Retina (tissue), 1 donor: ENCODE measurements at regions not wholly inside any gene's neighbourhood (a gene's known extent, or its start where the extent isn't known, plus 50 kb on each side); places are given as distances from the start of the nearest gene placed in this dataset.
"Not testable (repeated sequence)": the region's sequence is repeated elsewhere in the genome, so short reads cannot be mapped to it uniquely, and the experiment has no call there.

Experiments
- DNase-seq: peaks from one replicate; pipeline ENCODE4 v3.0.0-alpha.2; 2016

DNA sequence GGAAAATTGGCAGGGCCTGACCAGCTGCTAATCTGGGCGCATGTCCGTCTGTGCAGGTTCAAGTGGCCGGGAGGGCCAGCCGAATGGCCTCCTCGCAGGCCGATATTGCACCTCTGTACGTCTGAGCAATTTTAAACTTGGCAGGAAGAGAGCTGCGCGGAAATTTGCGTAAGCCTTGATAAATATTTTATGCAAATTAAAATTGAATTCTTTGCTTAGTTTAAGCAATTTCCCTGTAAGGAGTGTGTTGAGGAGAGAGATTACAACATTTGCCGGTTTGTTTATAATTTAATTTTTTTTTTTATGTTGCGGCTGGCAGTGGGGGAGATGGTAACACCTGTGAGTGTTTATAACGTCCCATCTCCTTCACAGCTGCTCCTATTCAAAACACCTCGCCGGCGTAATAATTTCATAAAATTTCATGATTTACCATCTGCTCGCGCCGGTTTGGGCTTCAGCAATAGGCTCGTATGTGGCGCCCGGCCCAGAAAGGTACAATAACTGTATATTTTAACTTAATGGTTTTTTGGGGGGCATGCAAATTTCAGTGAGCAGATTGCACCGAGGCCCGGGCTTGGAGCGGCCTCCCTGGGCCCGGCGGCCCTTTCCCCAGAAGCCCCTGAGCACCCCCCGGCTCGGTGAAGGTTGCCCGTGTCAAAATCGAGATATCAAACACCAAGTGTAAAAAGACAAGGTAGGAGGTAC is 269.4 kb upstream of the MVB12B start:
- no peak for DNase-seq

DNA sequence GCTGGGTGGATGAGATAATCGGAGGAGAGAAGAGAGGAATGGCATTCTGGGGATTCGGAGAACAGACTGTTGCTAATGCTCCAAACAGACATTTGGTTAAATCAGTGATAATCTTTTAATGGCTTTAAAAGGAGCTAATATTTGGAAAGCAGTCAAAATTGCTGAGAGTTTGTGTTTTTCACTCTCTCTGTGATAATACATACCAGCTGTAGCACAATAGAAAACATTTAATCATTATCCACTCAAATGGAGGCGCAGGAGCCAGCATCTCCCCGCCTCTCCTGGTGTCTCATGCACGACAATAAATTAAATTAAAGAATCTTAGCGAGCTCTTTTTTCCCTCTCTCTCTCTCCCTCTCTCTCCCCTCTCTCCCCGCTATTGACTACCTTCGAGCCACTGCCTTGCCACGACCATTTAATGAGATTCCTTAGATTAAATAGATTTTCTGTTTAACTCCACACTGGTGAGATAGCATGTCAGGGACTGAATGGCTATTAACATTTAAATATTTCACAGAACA is 268.6 kb upstream of the MVB12B start:
- DNase-seq, result no peak

- DNase-seq, result no peak
Measured at GRCh38 chr9:126058591-126058990, 268.0 kb upstream of the MVB12B start.

- DNase-seq, result no peak
Measured at GRCh38 chr9:126061575-126061974, 265.1 kb upstream of the MVB12B start.

DNA sequence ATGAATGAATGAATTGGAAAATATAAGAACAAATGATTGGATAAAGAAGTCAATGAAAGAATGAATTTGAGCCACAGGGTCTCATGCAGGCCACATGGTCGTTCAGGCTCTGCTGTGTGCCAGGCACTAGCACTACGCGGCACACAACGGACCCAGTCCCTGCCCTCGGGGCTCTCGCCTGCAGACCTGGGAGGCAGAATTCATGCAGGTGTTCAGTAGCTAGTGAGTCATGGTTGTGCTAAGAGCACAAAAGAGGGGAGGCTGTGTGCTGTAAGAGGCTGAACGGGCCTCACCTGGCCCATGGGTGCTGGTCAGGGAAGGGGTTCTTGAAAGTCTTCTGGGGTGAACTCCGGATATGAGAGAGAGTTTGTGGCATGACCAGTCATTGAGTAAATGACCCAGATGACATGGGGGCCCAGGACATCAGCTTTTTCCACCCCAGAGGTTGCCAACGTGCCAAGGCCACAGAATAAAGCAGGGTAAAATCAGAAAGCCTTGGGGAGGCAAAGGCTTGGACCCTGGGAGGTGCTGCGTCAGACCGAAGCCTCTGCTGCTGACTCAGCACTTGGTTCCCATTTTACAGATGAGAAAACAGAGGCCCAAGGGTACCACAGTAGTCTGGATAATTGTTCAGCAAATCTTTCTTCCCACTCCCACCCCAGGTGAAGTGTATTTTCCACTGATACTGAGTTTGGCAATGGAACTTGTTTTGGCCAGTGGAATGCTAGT is 264.3 kb upstream of the MVB12B start:
- no peak for DNase-seq

- no peak for DNase-seq
Measured at GRCh38 chr9:126063326-126063725, 263.3 kb upstream of the MVB12B start.

- DNase-seq, result no peak
Measured at GRCh38 chr9:126066131-126066530, 260.5 kb upstream of the MVB12B start.

- DNase-seq, result no peak
Measured at GRCh38 chr9:126067031-126067734, 259.4 kb upstream of the MVB12B start.

- DNase-seq, result no peak
Measured at GRCh38 chr9:126068534-126069230, 257.9 kb upstream of the MVB12B start.

DNA sequence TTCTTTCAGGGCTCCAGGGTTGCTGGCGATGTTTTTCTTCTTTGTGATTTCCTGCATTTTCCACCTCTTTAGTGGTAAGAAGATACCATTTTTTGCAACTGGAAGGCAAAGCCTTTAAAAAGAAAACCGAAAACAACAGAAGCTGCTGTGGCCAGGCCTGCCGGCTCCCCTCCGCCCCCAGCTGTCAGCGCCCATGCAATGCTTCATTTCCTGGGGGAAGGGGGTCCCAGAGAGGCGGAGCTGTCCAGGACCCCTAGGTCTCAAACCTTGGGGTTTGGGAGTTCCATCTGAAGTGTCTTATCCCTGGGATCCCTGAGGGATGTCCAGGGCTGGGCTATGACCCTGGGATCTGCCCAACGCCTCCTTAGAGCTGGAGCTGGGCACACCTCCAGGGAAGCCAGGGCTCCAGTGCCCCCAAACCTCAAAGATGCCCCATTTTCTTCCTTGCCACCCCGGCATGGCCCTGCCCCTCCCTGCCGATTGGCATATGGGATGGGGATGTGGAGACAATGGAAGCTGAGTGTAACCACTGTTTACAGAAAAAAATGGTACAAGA is 257.2 kb upstream of the MVB12B start:
- DNase-seq, result no peak

- no peak for DNase-seq
Measured at GRCh38 chr9:126070058-126070655, 256.5 kb upstream of the MVB12B start.

- no peak for DNase-seq
Measured at GRCh38 chr9:126071076-126071750, 255.4 kb upstream of the MVB12B start.

GRCh38 chr9:126077656-126078055 is 249.0 kb upstream of the MVB12B start:
- not testable (repeated sequence) for DNase-seq

GRCh38 chr9:126080641-126081040 is 246.0 kb upstream of the MVB12B start:
- DNase-seq, result no peak

DNA sequence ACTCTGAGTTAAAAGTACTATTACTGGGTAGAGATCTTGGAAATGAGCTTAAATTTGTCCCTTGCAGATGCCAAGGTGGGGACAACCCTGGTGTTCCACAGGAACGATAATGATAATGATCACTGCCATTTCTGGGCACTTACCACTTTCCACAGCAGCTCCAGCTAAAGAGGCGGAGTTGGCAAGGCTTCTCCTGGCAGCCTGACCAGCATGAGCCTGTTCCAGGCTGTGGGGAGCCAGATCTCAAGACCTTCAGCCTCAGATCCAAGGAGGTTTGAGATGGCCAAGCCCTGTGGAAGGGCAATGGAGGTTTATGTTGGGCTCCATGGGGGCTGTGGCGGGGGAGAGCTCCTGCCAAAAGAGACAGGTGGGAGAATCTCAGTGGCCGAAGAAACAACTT is 244.9 kb upstream of the MVB12B start:
- DNase-seq, result no peak

- no peak for DNase-seq
Measured at GRCh38 chr9:126084008-126084407, 242.6 kb upstream of the MVB12B start.

GRCh38 chr9:126084696-126085095 is 241.9 kb upstream of the MVB12B start:
- DNase-seq, result no peak

DNA sequence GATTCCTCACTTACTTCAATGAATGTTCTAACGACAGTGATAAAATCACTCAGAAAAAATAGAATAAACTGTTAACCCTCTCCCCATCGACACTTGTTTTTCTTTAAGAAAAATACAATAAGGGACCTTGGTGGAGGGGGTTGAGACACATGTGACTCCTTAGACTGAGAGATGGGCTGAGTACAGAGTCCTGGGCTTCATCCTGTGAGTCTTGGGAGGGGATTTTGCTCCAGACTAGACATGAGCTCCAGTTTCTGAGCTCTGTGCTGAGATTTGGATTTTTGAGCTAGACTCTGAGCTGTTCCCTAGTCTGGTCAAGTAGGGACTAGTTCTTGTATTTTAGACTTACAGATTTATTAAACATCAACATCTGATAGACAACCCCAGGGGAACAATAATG is 241.5 kb upstream of the MVB12B start:
- DNase-seq, result no peak

GRCh38 chr9:126088336-126088735 is 238.3 kb upstream of the MVB12B start:
- DNase-seq, result no peak

DNA sequence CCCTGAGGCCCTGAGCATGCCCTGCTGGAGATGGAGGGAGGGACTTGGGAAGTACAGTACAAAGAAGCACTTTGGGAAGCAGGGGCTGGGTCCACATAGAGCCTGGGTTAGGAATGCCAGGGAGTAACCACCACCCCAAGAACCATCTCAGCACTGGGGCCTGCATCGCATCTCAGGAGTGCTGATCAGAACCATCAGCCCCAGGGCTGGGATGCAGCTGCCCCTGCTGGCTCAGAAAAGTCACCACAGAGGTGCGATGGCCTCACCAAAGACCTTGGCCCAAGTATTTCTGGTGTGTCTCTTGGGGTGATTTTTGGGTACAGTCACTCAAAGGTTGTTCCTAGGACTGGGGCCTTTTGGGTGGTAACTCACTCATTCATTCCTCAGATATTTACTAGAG is 236.8 kb upstream of the MVB12B start:
- no peak for DNase-seq

GRCh38 chr9:126093771-126094170 is 232.9 kb upstream of the MVB12B start:
- DNase-seq, result no peak
